ENCODE measurements at regions not wholly inside any gene's neighbourhood (a gene's known extent, or its start where the extent isn't known, plus 50 kb on each side); places are given as distances from the start of the nearest gene placed in this dataset.

DNA sequence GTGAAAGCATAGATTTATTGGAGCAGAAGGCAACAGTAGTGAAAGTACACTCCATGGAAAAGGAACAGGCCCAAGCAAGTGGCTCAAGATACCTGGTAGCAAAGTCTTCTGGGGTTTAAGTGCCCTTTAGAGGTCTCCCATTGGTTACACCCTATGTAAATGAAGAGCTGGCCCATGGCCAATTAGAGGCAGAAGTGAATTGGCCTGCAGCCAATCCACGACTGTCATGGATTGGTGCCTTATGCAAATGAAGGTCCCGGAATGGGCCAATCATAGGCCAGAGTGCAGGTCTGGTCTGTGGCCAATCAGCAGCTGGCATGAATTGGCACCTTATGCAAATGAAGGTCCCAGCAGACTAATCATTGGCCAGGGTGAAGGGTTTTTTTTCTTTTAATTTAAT, 64.2 kb upstream of the PCSK5 start:
- no peak overlapping the region for H3K4me3 ChIP-seq
- intact Hi-C loops (cut with DNase I; ENCODE audit: low total_unique reads): no loop called here
- TF ChIP-seq POLR2A (IDR thresholded peaks at IDR 0.05): no peak
- no peak for TF ChIP-seq EP300 (IDR thresholded peaks at IDR 0.05)
- TF ChIP-seq, protein P1, sequence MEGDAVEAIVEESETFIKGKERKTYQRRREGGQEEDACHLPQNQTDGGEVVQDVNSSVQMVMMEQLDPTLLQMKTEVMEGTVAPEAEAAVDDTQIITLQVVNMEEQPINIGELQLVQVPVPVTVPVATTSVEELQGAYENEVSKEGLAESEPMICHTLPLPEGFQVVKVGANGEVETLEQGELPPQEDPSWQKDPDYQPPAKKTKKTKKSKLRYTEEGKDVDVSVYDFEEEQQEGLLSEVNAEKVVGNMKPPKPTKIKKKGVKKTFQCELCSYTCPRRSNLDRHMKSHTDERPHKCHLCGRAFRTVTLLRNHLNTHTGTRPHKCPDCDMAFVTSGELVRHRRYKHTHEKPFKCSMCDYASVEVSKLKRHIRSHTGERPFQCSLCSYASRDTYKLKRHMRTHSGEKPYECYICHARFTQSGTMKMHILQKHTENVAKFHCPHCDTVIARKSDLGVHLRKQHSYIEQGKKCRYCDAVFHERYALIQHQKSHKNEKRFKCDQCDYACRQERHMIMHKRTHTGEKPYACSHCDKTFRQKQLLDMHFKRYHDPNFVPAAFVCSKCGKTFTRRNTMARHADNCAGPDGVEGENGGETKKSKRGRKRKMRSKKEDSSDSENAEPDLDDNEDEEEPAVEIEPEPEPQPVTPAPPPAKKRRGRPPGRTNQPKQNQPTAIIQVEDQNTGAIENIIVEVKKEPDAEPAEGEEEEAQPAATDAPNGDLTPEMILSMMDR (IDR thresholded peaks at IDR 0.05): no peak
- no peak for TF ChIP-seq POLR2AphosphoS5 (IDR thresholded peaks at IDR 0.05)
- no peak overlapping the region for H3K27ac ChIP-seq
- H3K9me3 ChIP-seq: no peaks in the 10 kb centered on the region
- no peaks in the 10 kb centered on the region for H3K36me3 ChIP-seq
- H3K4me1 ChIP-seq: no peaks in the 10 kb centered on the region
- peaks cover 0 to 7% (median 0%) of the 10 kb centered on the region in 3 donors for H3K27me3 ChIP-seq
- WGBS, 5 donors: 46 to 52% (median 50%) methylated on average over 2 of the region's 2 CpGs
- DNase-seq: peak in 1 of 2 donors; percentile 7

DNA sequence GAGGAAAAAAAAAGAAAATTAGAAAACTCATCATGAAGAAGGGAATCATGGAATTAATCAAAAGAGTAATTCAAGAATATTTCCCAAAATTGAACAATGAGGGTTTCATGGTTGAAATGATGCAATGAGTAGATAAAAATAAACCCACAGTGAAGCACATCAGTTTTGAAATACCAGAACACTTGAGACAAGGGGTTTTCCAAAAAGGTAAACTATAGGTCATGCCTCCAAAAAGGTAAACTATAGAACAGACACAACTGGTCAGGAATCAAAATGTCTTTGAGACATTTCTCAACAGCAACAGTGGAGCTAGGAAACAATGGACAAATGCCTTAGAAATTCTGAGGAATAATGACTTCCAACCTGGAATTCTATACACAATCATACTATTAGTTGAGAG, 60.2 kb upstream of the PCSK5 start:
- Histone ChIP-seq H3K27me3 (no peaks in the 10 kb centered on the region), H3K4me1 (no peaks in the 10 kb centered on the region), H3K9me3 (no peaks in the 10 kb centered on the region), H3K36me3 (no peaks in the 10 kb centered on the region), H3K27ac (no peak overlapping the region), H3K4me3 (no peak overlapping the region)
- DNase-seq: no peak
- TF ChIP-seq EP300 (IDR thresholded peaks at IDR 0.05) (no peak), POLR2AphosphoS5 (IDR thresholded peaks at IDR 0.05) (no peak), POLR2A (IDR thresholded peaks at IDR 0.05) (no peak)
- TF ChIP-seq, protein P1 (IDR thresholded peaks at IDR 0.05): no peak
- intact Hi-C loops (cut with DNase I; ENCODE audit: low total_unique reads): no loop called here

DNA sequence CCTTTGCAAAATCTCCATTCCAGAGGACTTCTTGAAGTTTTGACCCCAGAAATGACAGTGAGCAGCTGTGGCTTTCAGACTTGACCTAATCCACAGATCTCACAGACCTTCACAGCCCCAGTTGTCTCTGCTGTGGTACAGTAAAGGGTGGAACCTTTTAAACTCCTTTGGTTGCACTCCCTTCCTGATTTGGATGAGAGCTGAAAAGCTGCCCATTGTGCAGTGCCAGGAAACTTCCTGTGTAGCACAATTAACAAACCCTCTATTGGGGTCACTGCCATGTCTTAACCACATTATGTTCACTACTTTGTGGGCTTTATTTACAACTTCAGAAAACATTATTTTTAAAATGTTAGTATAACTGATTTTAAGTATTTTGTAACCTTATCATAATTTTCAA, 56.7 kb upstream of the PCSK5 start:
- Histone ChIP-seq H3K4me1 (no peaks in the 10 kb centered on the region), H3K4me3 (no peak overlapping the region), H3K9me3 (no peaks in the 10 kb centered on the region), H3K36me3 (no peaks in the 10 kb centered on the region), H3K27me3 (no peaks in the 10 kb centered on the region), H3K27ac (no peak overlapping the region)
- intact Hi-C loops (cut with DNase I; ENCODE audit: low total_unique reads): no loop called here
- TF ChIP-seq EP300 (IDR thresholded peaks at IDR 0.05) (no peak), POLR2A (IDR thresholded peaks at IDR 0.05) (no peak), POLR2AphosphoS5 (IDR thresholded peaks at IDR 0.05) (no peak)
- TF ChIP-seq, protein P1 (IDR thresholded peaks at IDR 0.05): no peak
- no peak for DNase-seq

DNA sequence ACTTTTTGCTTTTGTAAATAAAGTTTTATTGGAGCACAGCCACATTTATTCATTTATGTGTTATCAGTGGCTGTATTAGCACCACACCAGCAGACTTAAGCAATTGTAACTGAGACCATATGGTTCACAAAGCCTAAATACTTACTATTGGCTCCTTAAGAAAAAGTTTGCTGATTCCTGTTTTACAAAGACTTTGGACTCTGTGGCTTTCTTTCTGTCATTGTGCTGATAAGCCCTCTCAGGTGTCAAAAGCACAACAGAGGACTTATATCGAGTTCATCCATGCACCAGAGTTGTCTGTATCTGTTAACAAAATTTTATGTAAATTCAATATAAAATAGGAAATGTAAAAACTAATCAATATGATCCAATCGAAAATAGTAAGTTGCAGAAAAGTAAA, 55.6 kb upstream of the PCSK5 start:
- no peaks in the 10 kb centered on the region for H3K36me3 ChIP-seq
- H3K27ac ChIP-seq: no peak overlapping the region
- no peaks in the 10 kb centered on the region for H3K27me3 ChIP-seq
- no peaks in the 10 kb centered on the region for H3K9me3 ChIP-seq
- 55 to 75% (median 61%) methylated on average over 2 of the region's 2 CpGs for WGBS, 5 donors
- TF ChIP-seq POLR2A (IDR thresholded peaks at IDR 0.05) (no peak), EP300 (IDR thresholded peaks at IDR 0.05) (no peak), POLR2AphosphoS5 (IDR thresholded peaks at IDR 0.05) (no peak)
- TF ChIP-seq, protein P1 (IDR thresholded peaks at IDR 0.05): no peak
- H3K4me1 ChIP-seq: no peaks in the 10 kb centered on the region
- no peak overlapping the region for H3K4me3 ChIP-seq
- intact Hi-C loops (cut with DNase I; ENCODE audit: low total_unique reads): no loop called here
- DNase-seq: no peak

Small RNA genes in the stretch of these regions (small RNA-seq; reads per million reads assigned to genes)
- 0 reads per million in 4 donors for gene RNU6-1228P

Measured in stomach (tissue), 8 donors.